SK-N-SH treated with all-trans-retinoic acid at 6 μM for 48 hours (cell line): ENCODE measurements at regions not wholly inside any gene's neighbourhood (a gene's known extent, or its start where the extent isn't known, plus 50 kb on each side); places are given as distances from the start of the nearest gene placed in this dataset.

Experiments used
- ATAC-seq: fragments of 200-7000 bp; cut with Tn5 transposase; 3 replicates; pipeline ENCODE4 v1.9.1; 2020; ENCODE audit warnings: mild to moderate bottlenecking, moderate library complexity
- ARNTL ChIP-seq: fragments of 450-650 bp; formaldehyde crosslinking; IDR thresholded peaks from 2 replicates; pipeline ENCODE4 v1.5.0; 2020; ENCODE audit warnings: low read depth, mild to moderate bottlenecking, moderate library complexity, borderline replicate concordance
- BACH2 ChIP-seq: fragments of 250-450 bp; sonication (Bioruptor Pico); IDR thresholded peaks from 2 replicates; pipeline ENCODE4 v1.9.0; 2021; ENCODE audit warnings: mild to moderate bottlenecking, borderline replicate concordance
- CREB5 ChIP-seq: fragments of 250-450 bp; sonication (Bioruptor Pico); IDR thresholded peaks from 2 replicates; pipeline ENCODE4 v1.5.1; 2020; ENCODE audit warnings: low read depth, mild to moderate bottlenecking, moderate library complexity
- ESRRG ChIP-seq: fragments of 250-450 bp; sonication (Bioruptor Pico); IDR thresholded peaks from 2 replicates; pipeline ENCODE4 v1.6.1; 2021; ENCODE audit warnings: mild to moderate bottlenecking
- GLIS3 ChIP-seq: fragments of 250-450 bp; sonication (Bioruptor Pico); IDR thresholded peaks from 2 replicates; pipeline ENCODE4 v1.5.0; 2020; ENCODE audit warnings: mild to moderate bottlenecking, moderate library complexity
- ISL1 ChIP-seq: fragments of 250-450 bp; sonication (Bioruptor Pico); IDR thresholded peaks from 2 replicates; pipeline ENCODE4 v2.1.2; 2022; ENCODE audit warnings: mild to moderate bottlenecking, moderate library complexity
- OSR1 ChIP-seq: fragments of 250-450 bp; sonication (Bioruptor Pico); IDR thresholded peaks from 2 replicates; pipeline ENCODE4 v1.8.0; 2022; ENCODE audit warnings: moderate library complexity, mild to moderate bottlenecking, inconsistent platforms
- PATZ1 ChIP-seq: fragments of 250-450 bp; sonication (Bioruptor Pico); IDR thresholded peaks from 2 replicates; pipeline ENCODE4 v1.8.0; 2020; ENCODE audit warnings: mild to moderate bottlenecking, moderate library complexity, borderline replicate concordance
- PPARA ChIP-seq: fragments of 250-450 bp; sonication (Bioruptor Pico); IDR thresholded peaks from 2 replicates; pipeline ENCODE4 v1.5.0; 2020; ENCODE audit warnings: mild to moderate bottlenecking, borderline replicate concordance
- RARB ChIP-seq: fragments of 250-450 bp; sonication (Bioruptor Pico); IDR thresholded peaks from 2 replicates; pipeline ENCODE4 v1.8.0; 2021; ENCODE audit warnings: mild to moderate bottlenecking, moderate library complexity
- SNAI2 ChIP-seq: fragments of 250-450 bp; sonication (Bioruptor Pico); IDR thresholded peaks from 2 replicates; pipeline ENCODE4 v1.5.0; 2020; ENCODE audit warnings: mild to moderate bottlenecking, moderate library complexity
- TCF4 ChIP-seq: fragments of 250-450 bp; sonication (Bioruptor Pico); IDR thresholded peaks from 2 replicates; pipeline ENCODE4 v1.8.0; 2021; ENCODE audit warnings: mild to moderate bottlenecking, moderate library complexity, borderline replicate concordance
- TSHZ2 ChIP-seq: fragments of 250-450 bp; sonication (Bioruptor Pico); IDR thresholded peaks from 2 replicates; pipeline ENCODE4 v1.5.0; 2020; ENCODE audit warnings: mild to moderate bottlenecking, moderate library complexity
- ZC3H10 ChIP-seq: fragments of 250-450 bp; sonication (Bioruptor Pico); IDR thresholded peaks from 2 replicates; pipeline ENCODE4 v1.5.1; 2021; ENCODE audit warnings: mild to moderate bottlenecking, moderate library complexity
- ZFP3 ChIP-seq: fragments of 250-450 bp; sonication (Bioruptor Pico); IDR thresholded peaks from 2 replicates; pipeline ENCODE4 v1.5.0; 2020; ENCODE audit warnings: mild to moderate bottlenecking, moderate library complexity
- ZFP30 ChIP-seq: fragments of 450-650 bp; formaldehyde crosslinking; IDR thresholded peaks from 2 replicates; pipeline ENCODE4 v1.5.0; 2022; ENCODE audit warnings: mild to moderate bottlenecking, moderate library complexity
- ZNF70 ChIP-seq: fragments of 450-650 bp; formaldehyde crosslinking; IDR thresholded peaks from 2 replicates; pipeline ENCODE4 v1.5.0; 2020; ENCODE audit warnings: mild to moderate bottlenecking, moderate library complexity
- ZNF8 ChIP-seq: fragments of 450-650 bp; formaldehyde crosslinking; IDR thresholded peaks from 2 replicates; pipeline ENCODE4 v1.5.0; 2020; ENCODE audit warnings: mild to moderate bottlenecking, moderate library complexity
- TF ChIP-seq, protein P1 (sequence below): fragments of 250-450 bp; sonication (Bioruptor Pico); IDR thresholded peaks from 2 replicates; pipeline ENCODE4 v1.5.1; 2021; ENCODE audit warnings: mild to moderate bottlenecking, moderate library complexity

DNA sequence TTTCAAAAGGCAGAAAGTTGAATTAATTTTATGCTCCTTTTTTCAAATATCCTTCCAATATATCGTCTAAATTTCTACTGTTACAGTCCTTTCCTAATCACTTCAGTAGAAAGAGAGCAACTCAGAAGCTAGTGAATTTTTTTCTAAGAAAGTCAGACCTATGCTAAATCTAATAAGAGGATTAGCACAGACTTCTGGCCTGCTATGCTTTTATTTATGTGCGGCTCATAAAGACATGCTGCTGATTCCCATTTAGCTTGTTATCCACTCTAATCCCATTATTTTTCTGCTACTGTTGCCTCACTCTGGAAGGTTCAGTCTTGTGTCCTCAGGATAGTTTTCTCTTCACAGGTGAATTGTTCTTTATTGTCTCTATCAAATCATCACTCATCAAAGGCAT is 473.5 kb upstream of the FAM241A start (continued):
- no peak for TF ChIP-seq TSHZ2 (CRISPR knock-in tag)
- no peak for TF ChIP-seq ZNF8 (CRISPR knock-in tag)
- TF ChIP-seq PPARA (CRISPR knock-in tag) = no peak
- TF ChIP-seq ZFP3 (CRISPR knock-in tag) = no peak
- no peak for TF ChIP-seq ZC3H10 (CRISPR knock-in tag)

DNA sequence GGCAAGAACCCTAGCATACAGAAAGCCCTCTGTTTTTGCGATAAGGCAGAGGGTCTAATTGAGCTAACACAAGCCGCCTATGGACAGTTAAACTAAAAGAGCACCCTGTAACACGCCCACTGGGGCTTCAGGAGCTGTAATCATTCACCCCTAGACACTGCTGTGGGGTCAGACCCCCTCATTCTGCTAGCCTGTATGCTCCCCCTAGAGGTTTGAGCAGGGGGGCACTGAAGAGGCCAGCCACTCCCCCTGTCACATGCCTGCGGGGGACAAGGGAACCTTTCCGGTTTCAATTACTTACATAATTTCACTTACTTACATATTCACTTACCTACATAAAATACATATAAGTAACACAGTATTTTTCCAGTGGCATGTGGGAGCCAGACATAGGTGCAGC is 469.5 kb upstream of the FAM241A start:
- no peak for TF ChIP-seq ISL1 (CRISPR knock-in tag)
- TF ChIP-seq ARNTL = no peak
- TF ChIP-seq PPARA (CRISPR knock-in tag) = no peak
- no peak for TF ChIP-seq PATZ1 (CRISPR knock-in tag)
- TF ChIP-seq ESRRG = no peak
- no peak for TF ChIP-seq ZFP30 (CRISPR knock-in tag)
- no peak for TF ChIP-seq RARB (CRISPR knock-in tag)
- TF ChIP-seq TSHZ2 (CRISPR knock-in tag) = no peak
- TF ChIP-seq OSR1 (CRISPR knock-in tag) = no peak
- TF ChIP-seq BACH2 = no peak
- TF ChIP-seq, all 23 proteins: peak for 0
- ATAC-seq = no peak

DNA sequence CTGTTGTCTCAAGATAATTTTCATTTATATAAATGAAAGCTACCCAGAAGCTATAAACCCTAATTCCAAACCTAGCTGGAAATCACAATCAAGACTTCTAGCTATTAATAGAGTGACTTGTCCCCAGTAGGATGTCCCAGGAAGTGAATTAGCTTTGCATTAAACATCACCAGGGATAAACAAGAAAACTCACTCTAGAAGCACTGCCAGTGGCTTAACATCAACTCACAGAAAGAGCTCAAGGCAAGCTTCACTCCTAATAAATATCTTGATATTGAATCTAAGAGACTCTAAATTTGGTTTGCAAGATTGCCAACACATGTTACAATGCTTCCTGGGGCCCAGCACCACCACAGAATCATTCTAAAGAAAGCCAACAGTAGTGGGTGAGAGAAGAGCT is 468.7 kb upstream of the FAM241A start:
- ATAC-seq = no peak
- no peak for TF ChIP-seq SNAI2
- no peak for TF ChIP-seq TSHZ2 (CRISPR knock-in tag)
- TF ChIP-seq RARB (CRISPR knock-in tag) = no peak
- no peak for TF ChIP-seq OSR1 (CRISPR knock-in tag)
- TF ChIP-seq TCF4 (CRISPR knock-in tag) = no peak
- no peak for TF ChIP-seq ZNF70 (CRISPR knock-in tag)
- no peak for TF ChIP-seq GLIS3 (CRISPR knock-in tag)
- no peak for TF ChIP-seq PATZ1 (CRISPR knock-in tag)
- TF ChIP-seq ESRRG = no peak
- TF ChIP-seq BACH2 = no peak
- TF ChIP-seq ZFP3 (CRISPR knock-in tag) = no peak
- no peak for TF ChIP-seq ARNTL
- no peak for TF ChIP-seq ZFP30 (CRISPR knock-in tag)
- TF ChIP-seq, protein P1, sequence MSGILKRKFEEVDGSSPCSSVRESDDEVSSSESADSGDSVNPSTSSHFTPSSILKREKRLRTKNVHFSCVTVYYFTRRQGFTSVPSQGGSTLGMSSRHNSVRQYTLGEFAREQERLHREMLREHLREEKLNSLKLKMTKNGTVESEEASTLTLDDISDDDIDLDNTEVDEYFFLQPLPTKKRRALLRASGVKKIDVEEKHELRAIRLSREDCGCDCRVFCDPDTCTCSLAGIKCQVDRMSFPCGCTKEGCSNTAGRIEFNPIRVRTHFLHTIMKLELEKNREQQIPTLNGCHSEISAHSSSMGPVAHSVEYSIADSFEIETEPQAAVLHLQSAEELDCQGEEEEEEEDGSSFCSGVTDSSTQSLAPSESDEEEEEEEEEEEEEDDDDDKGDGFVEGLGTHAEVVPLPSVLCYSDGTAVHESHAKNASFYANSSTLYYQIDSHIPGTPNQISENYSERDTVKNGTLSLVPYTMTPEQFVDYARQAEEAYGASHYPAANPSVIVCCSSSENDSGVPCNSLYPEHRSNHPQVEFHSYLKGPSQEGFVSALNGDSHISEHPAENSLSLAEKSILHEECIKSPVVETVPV (CRISPR knock-in tag) = no peak
- no peak for TF ChIP-seq CREB5 (CRISPR knock-in tag)
- no peak for TF ChIP-seq ZC3H10 (CRISPR knock-in tag)
